Nephron progenitor cell (in vitro differentiated cells): ENCODE measurements at regions not wholly inside any gene's neighbourhood (a gene's known extent, or its start where the extent isn't known, plus 50 kb on each side); places are given as distances from the start of the nearest gene placed in this dataset.

ENCODE experiments used
- DNase-seq: peaks from one replicate; pipeline ENCODE4 v3.0.0; 2021
- H3K27ac Mint-ChIP-seq: 2 replicates; pipeline ENCODE4 v1.8.0; 2021; ENCODE audit warnings: mild to moderate bottlenecking, moderate library complexity, mixed read lengths
- H3K27me3 Mint-ChIP-seq: 2 replicates; pipeline ENCODE4 v1.8.0; 2021; ENCODE audit warnings: mild to moderate bottlenecking, low read depth, mixed read lengths; ENCODE audit not compliant: poor library complexity
- H3K36me3 Mint-ChIP-seq: 2 replicates; pipeline ENCODE4 v1.8.0; 2021; ENCODE audit warnings: low read depth, mixed read lengths
- H3K4me1 Mint-ChIP-seq: 2 replicates; pipeline ENCODE4 v1.8.0; 2021; ENCODE audit warnings: mixed read lengths
- H3K4me3 Mint-ChIP-seq: 2 replicates; pipeline ENCODE4 v1.8.0; 2021; ENCODE audit warnings: mild to moderate bottlenecking, moderate library complexity, mixed read lengths
- H3K9me3 Mint-ChIP-seq: 2 replicates; pipeline ENCODE4 v1.8.0; 2021; ENCODE audit warnings: mild to moderate bottlenecking, moderate library complexity, mixed read lengths
- CTCF ChIP-seq: fragments of 200-600 bp; sonication (generic); IDR thresholded peaks from 2 replicates; pipeline ENCODE4 v1.5.0; 2021; ENCODE audit warnings: antibody characterized with exemption

- Mint-ChIP-seq H3K4me1 (no peaks in the 10 kb centered on the region), H3K27me3 (no peaks in the 10 kb centered on the region), H3K36me3 (no peaks in the 10 kb centered on the region), H3K27ac (no peak overlapping the region), H3K4me3 (no peak overlapping the region), H3K9me3 (no peaks in the 10 kb centered on the region)
- DNase-seq: no peak
- TF ChIP-seq CTCF: no peak
Observed at GRCh38 chr18:75745147-75745546, 317.6 kb upstream of the SMIM21 start.

- H3K4me3 Mint-ChIP-seq: no peak overlapping the region
- no peak for TF ChIP-seq CTCF
- H3K27me3 Mint-ChIP-seq: no peaks in the 10 kb centered on the region
- no peak for DNase-seq
- no peak overlapping the region for H3K27ac Mint-ChIP-seq
- H3K36me3 Mint-ChIP-seq: no peaks in the 10 kb centered on the region
- no peaks in the 10 kb centered on the region for H3K4me1 Mint-ChIP-seq
- peaks cover 14% of the 10 kb centered on the region for H3K9me3 Mint-ChIP-seq
Observed at GRCh38 chr18:75742516-75742915, 315.0 kb upstream of the SMIM21 start.

GRCh38 chr18:75739682-75740081 lies 312.2 kb upstream of the SMIM21 start:
- Mint-ChIP-seq H3K27me3 (peaks cover 4% of the 10 kb centered on the region), H3K36me3 (peaks cover 7% of the 10 kb centered on the region), H3K4me1 (no peaks in the 10 kb centered on the region), H3K9me3 (peaks cover 37% of the 10 kb centered on the region), H3K27ac (no peak overlapping the region), H3K4me3 (no peak overlapping the region)
- TF ChIP-seq CTCF: no peak
- DNase-seq: no peak

GRCh38 chr18:75735291-75735690 lies 307.8 kb upstream of the SMIM21 start:
- H3K4me1 Mint-ChIP-seq: peaks cover 2% of the 10 kb centered on the region
- H3K4me3 Mint-ChIP-seq: no peak overlapping the region
- peaks cover 7% of the 10 kb centered on the region for H3K36me3 Mint-ChIP-seq
- H3K9me3 Mint-ChIP-seq: peaks cover 39% of the 10 kb centered on the region
- no peak overlapping the region for H3K27ac Mint-ChIP-seq
- H3K27me3 Mint-ChIP-seq: peaks cover 4% of the 10 kb centered on the region
- no peak for DNase-seq
- TF ChIP-seq CTCF: no peak

- peaks cover 5% of the 10 kb centered on the region for H3K4me1 Mint-ChIP-seq
Observed at GRCh38 chr18:75730249-75730648, 302.7 kb upstream of the SMIM21 start.

More at GRCh38 chr18:75730249-75730648, 302.7 kb upstream of the SMIM21 start:
- no peak overlapping the region for H3K27ac Mint-ChIP-seq
- H3K36me3 Mint-ChIP-seq: no peaks in the 10 kb centered on the region
- TF ChIP-seq CTCF: no peak
- H3K27me3 Mint-ChIP-seq: peaks cover 10% of the 10 kb centered on the region
- peaks cover 7% of the 10 kb centered on the region for H3K9me3 Mint-ChIP-seq
- no peak overlapping the region for H3K4me3 Mint-ChIP-seq
- DNase-seq: no peak
